Loucy (cell line): ENCODE measurements at regions not wholly inside any gene's neighbourhood (a gene's known extent, or its start where the extent isn't known, plus 50 kb on each side); places are given as distances from the start of the nearest gene placed in this dataset.

Experiments used
- CTCF ChIP-seq: fragments of 200-600 bp; sonication (generic); conservative IDR thresholded peaks from 2 replicates; pipeline ENCODE4 v1.5.1; 2014; ENCODE audit warnings: mild to moderate bottlenecking, antibody characterized with exemption, low read length
- EZH2phosphoT487 ChIP-seq: fragments of 200-600 bp; IDR thresholded peaks from 2 replicates; pipeline ENCODE4 v1.6.1; 2018; ENCODE audit warnings: antibody characterized with exemption, mild to moderate bottlenecking, moderate library complexity, borderline replicate concordance

GRCh38 chr2:19490846-19491435, 132.5 kb upstream of the OSR1 start:
- no peak for TF ChIP-seq CTCF
- no peak for TF ChIP-seq EZH2phosphoT487
